Mesenchymal stem cell (in vitro differentiated cells and primary cell): ENCODE measurements at regions not wholly inside any gene's neighbourhood (a gene's known extent, or its start where the extent isn't known, plus 50 kb on each side); places are given as distances from the start of the nearest gene placed in this dataset.

Experiments
- DNase-seq: peaks from one replicate; pipeline ENCODE4 v3.0.0-alpha.2; 2013
- H2AFZ ChIP-seq: one replicate; pipeline ENCODE4 v1.6.1; 2013; ENCODE audit warnings: low read depth, mild to moderate bottlenecking, control low read depth, inconsistent platforms, low read length, moderate library complexity
- H2AK5ac ChIP-seq: 2 replicates; pipeline ENCODE4 v1.6.1; 2013; ENCODE audit warnings: low read length, moderate library complexity, mild to moderate bottlenecking, inconsistent platforms; ENCODE audit not compliant: severe bottlenecking
- H2BK120ac ChIP-seq: one replicate; pipeline ENCODE4 v1.6.1; 2013; ENCODE audit warnings: low read depth, mild to moderate bottlenecking, inconsistent platforms, low read length, moderate library complexity
- H2BK12ac ChIP-seq, 2 experiments: one replicate each; pipeline ENCODE4 v1.6.1; 2013; ENCODE audit warnings: inconsistent platforms in 2 of 2, low read length in 2 of 2, mild to moderate bottlenecking in 2 of 2, moderate library complexity in 2 of 2, control low read depth in 1 of 2
- H2BK15ac ChIP-seq: one replicate; pipeline ENCODE4 v1.6.1; 2013; ENCODE audit warnings: mild to moderate bottlenecking, low read depth, inconsistent platforms; ENCODE audit not compliant: poor library complexity, severe bottlenecking
- H2BK5ac ChIP-seq: 2 replicates; pipeline ENCODE4 v1.6.1; 2013; ENCODE audit warnings: low read depth, mild to moderate bottlenecking, low read length, control low read depth, inconsistent platforms; ENCODE audit not compliant: poor library complexity, severe bottlenecking
- H3K14ac ChIP-seq, 2 experiments: one replicate each; pipeline ENCODE4 v1.6.1; 2013; ENCODE audit warnings: inconsistent platforms in 2 of 2, low read length in 2 of 2, control low read depth in 1 of 2, mild to moderate bottlenecking in 1 of 2, moderate library complexity in 1 of 2
- H3K18ac ChIP-seq, 2 experiments: one replicate each; pipeline ENCODE4 v1.6.1; 2013; ENCODE audit warnings: inconsistent platforms in 2 of 2, low read length in 2 of 2, control low read depth in 1 of 2, low read depth in 1 of 2, mild to moderate bottlenecking in 1 of 2
- H3K23ac ChIP-seq, 2 experiments: one replicate each; pipeline ENCODE4 v1.6.1; 2013; ENCODE audit warnings: inconsistent platforms in 2 of 2, low read length in 2 of 2, mild to moderate bottlenecking in 2 of 2, moderate library complexity in 2 of 2, control low read depth in 1 of 2
- H3K27ac ChIP-seq: 2 replicates; pipeline ENCODE4 v1.5.1; 2013; ENCODE audit warnings: mild to moderate bottlenecking, moderate library complexity, low read length, control low read depth, inconsistent platforms; ENCODE audit not compliant: poor library complexity, severe bottlenecking
- H3K27me3 ChIP-seq, 2 experiments: 2 replicates each; pipeline versions ENCODE4 v1.6.1 to v1.7.0; 2013; ENCODE audit warnings: low read length in 2 of 2, mild to moderate bottlenecking in 2 of 2, moderate library complexity in 2 of 2, control low read depth in 1 of 2, inconsistent platforms in 1 of 2; ENCODE audit not compliant: control insufficient read depth in 1 of 2, insufficient read depth in 1 of 2
- H3K36me3 ChIP-seq, 2 experiments: 2 replicates each; pipeline versions ENCODE4 v1.6.1 to v1.7.0; 2013; ENCODE audit warnings: low read length in 2 of 2, control low read depth in 1 of 2, inconsistent platforms in 1 of 2, low read depth in 1 of 2, mild to moderate bottlenecking in 1 of 2; ENCODE audit not compliant: insufficient read depth in 2 of 2, control insufficient read depth in 1 of 2
- H3K4ac ChIP-seq, 2 experiments: one replicate each; pipeline ENCODE4 v1.6.1; 2013; ENCODE audit warnings: inconsistent platforms in 2 of 2, low read length in 2 of 2, mild to moderate bottlenecking in 2 of 2, moderate library complexity in 2 of 2, control low read depth in 1 of 2, low read depth in 1 of 2
- H3K4me1 ChIP-seq: 2 replicates; pipeline ENCODE4 v1.6.1; 2013; ENCODE audit warnings: low read depth, low read length, control low read depth; ENCODE audit not compliant: control insufficient read depth, insufficient read depth
- H3K4me2 ChIP-seq: 2 replicates; pipeline ENCODE4 v1.6.1; 2013; ENCODE audit warnings: low read length, mild to moderate bottlenecking, inconsistent platforms; ENCODE audit not compliant: poor library complexity, severe bottlenecking
- H3K4me3 ChIP-seq, 2 experiments: 2 replicates each; pipeline versions ENCODE4 v1.5.1 to v1.7.0; 2013; ENCODE audit warnings: low read length in 2 of 2, mild to moderate bottlenecking in 2 of 2, control low read depth in 1 of 2, low read depth in 1 of 2; ENCODE audit not compliant: insufficient read depth in 1 of 2
- H3K79me1 ChIP-seq: replicated peaks from 2 replicates; pipeline ENCODE4 v1.6.1; 2013; ENCODE audit warnings: mild to moderate bottlenecking, control low read depth, low read length, inconsistent platforms; ENCODE audit not compliant: poor library complexity, severe bottlenecking
- H3K9ac ChIP-seq: 2 replicates; pipeline ENCODE4 v1.7.0; 2013; ENCODE audit warnings: mild to moderate bottlenecking, low read length, moderate library complexity
- H3K9me3 ChIP-seq: 2 replicates; pipeline ENCODE4 v1.7.0; 2013; ENCODE audit warnings: mild to moderate bottlenecking, low read length; ENCODE audit not compliant: control insufficient read depth
- H4K8ac ChIP-seq: one replicate; pipeline ENCODE4 v1.6.1; 2013; ENCODE audit warnings: inconsistent platforms, mild to moderate bottlenecking, low read length, moderate library complexity
- H4K91ac ChIP-seq: one replicate; pipeline ENCODE4 v1.6.1; 2013; ENCODE audit warnings: mild to moderate bottlenecking, low read length, inconsistent platforms
- WGBS: methylation state at CpG from one replicate; pipeline ENCODE4 v1.1.7; 2013; ENCODE audit warnings: mixed read lengths; 5-methylcytosine and 5-hydroxymethylcytosine counted together

DNA sequence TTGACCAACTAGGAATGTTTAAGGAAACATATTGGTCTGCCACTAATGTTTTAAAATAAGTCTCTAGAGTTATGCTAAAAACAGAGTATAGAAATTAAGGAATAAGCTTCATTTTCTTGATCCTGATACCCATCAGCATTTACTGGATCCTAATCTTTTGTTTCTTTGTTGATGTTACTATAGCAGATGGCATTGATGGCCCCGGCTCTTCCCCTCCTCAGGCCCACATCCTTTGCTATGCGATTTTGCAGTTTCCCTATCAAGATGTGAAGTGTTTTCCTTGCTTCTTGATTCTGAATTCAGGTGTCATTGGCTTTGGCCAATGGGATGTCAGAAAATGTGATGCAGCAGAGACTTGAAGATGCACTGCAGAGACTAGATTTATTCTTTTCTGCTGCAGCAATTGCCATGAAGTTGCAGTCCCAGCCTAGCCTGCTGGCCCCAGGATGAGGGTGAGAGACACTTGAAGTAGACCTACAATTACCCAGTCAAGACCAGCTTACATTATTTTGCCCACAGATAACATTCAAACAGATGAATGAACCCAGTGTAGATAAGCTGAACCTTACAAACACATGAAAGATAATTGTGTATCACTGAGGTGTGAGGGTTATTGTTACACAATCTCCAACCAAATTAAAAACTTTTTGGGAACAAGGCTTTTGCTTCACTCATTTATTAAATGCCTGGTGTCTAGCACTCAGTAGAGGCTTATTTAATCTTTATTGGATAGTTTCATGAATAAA lies 115.2 kb upstream of the ITGA4 start:
- Histone ChIP-seq H2BK12ac (no peak overlapping the region), H4K91ac (no peak overlapping the region), H3K9me3 (no peaks in the 10 kb centered on the region), H3K36me3 (no peaks in the 10 kb centered on the region), H2BK15ac (no peak overlapping the region), H3K23ac (no peak overlapping the region), H2AK5ac (no peak overlapping the region), H3K27ac (no peak overlapping the region), H3K18ac (no peak overlapping the region), H3K9ac (no peak overlapping the region), H3K27me3 (no peaks in the 10 kb centered on the region), H4K8ac (no peak overlapping the region), H2BK120ac (no peak overlapping the region), H3K4ac (no peak overlapping the region), H2BK5ac (no peak overlapping the region), H3K4me3 (no peak overlapping the region), H2AFZ (no peak overlapping the region), H3K14ac (no peak overlapping the region), H3K79me1 (no peaks in the 10 kb centered on the region), H3K4me2 (no peak overlapping the region), H3K4me1 (no peaks in the 10 kb centered on the region)
- 96% methylated on average over 2 of the region's 2 CpGs for WGBS
- no peak for DNase-seq

DNA sequence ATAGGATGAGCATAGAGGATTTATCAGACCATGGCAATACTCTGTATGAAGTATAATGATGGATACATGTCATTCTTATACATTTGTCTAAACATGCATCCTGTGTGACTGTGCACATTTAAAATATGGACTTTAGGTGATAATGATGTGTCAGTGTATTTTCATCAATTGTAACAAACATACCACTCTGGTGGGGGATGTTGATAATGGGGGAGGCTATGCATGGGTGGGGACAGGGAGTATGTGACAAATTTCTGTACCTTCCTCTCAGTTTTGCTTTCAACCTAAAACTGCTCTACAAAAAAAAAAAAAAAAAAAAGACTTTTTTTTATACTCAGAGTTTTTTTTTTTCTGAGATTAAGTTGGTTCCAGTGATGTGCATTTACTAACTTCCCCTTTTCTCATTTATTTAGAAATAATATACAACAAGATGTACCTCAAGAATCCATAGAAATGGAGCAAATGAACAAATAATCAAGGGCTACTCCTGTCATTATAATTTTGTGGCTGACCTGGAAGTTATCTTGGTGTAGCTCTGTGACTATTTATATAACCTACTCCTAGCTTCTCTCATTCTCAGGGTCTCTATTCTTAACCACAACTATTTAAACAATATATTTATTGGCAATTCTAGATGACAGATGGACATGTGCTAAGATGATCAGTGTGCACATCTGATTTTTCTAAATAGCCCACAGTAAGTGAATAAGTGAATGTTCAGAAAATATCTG lies 108.9 kb upstream of the ITGA4 start:
- H2BK15ac ChIP-seq = no peak overlapping the region
- no peak overlapping the region for H4K8ac ChIP-seq
- H2BK12ac ChIP-seq = no peak overlapping the region
- H3K27me3 ChIP-seq = no peaks in the 10 kb centered on the region
- H3K27ac ChIP-seq = no peak overlapping the region
- no peaks in the 10 kb centered on the region for H3K9me3 ChIP-seq
- no peaks in the 10 kb centered on the region for H3K36me3 ChIP-seq
- H3K23ac ChIP-seq = no peak overlapping the region
- no peaks in the 10 kb centered on the region for H3K79me1 ChIP-seq
- no peak for DNase-seq
- no peak overlapping the region for H3K4ac ChIP-seq
- no peak overlapping the region for H3K4me2 ChIP-seq
- no peak overlapping the region for H4K91ac ChIP-seq
- no peak overlapping the region for H2BK5ac ChIP-seq
- H3K4me3 ChIP-seq = no peak overlapping the region
- no peaks in the 10 kb centered on the region for H3K4me1 ChIP-seq
- no peak overlapping the region for H3K14ac ChIP-seq
- H2AFZ ChIP-seq = no peak overlapping the region
- no peak overlapping the region for H3K9ac ChIP-seq
- H3K18ac ChIP-seq = no peak overlapping the region
- H2BK120ac ChIP-seq = no peak overlapping the region
- no peak overlapping the region for H2AK5ac ChIP-seq

DNA sequence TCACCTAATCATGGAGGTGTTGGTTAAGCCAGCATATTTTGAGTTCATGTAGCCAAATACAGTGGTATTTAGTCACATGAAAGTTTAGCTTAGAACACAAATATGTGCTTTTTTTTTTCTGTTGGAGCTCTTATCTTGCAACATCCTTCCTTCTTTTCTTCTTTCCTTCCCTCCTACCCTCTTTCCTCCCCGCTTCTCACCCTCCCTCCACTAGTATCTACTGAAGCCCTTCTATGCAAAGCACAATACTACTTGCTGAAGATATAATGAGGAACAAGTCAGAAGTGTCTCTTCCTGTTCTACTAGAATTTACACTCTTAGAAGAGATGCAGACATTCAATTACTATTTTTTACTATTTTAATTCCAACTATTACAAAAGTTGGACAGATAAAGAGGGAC lies 105.0 kb upstream of the ITGA4 start:
- Histone ChIP-seq H3K14ac (no peak overlapping the region), H2BK120ac (no peak overlapping the region), H4K8ac (no peak overlapping the region), H4K91ac (no peak overlapping the region), H3K36me3 (no peaks in the 10 kb centered on the region), H3K4me1 (no peaks in the 10 kb centered on the region), H3K27me3 (no peaks in the 10 kb centered on the region), H3K79me1 (no peaks in the 10 kb centered on the region), H2BK15ac (no peak overlapping the region), H3K4ac (no peak overlapping the region), H3K9me3 (no peaks in the 10 kb centered on the region), H2AK5ac (no peak overlapping the region), H3K23ac (no peak overlapping the region), H3K4me2 (no peak overlapping the region), H2AFZ (no peak overlapping the region), H3K27ac (no peak overlapping the region), H3K18ac (no peak overlapping the region), H2BK5ac (no peak overlapping the region), H3K4me3 (no peak overlapping the region), H2BK12ac (no peak overlapping the region), H3K9ac (no peak overlapping the region)
- no peak for DNase-seq
- 100% methylated on average over 1 of the region's 1 CpG for WGBS

DNA sequence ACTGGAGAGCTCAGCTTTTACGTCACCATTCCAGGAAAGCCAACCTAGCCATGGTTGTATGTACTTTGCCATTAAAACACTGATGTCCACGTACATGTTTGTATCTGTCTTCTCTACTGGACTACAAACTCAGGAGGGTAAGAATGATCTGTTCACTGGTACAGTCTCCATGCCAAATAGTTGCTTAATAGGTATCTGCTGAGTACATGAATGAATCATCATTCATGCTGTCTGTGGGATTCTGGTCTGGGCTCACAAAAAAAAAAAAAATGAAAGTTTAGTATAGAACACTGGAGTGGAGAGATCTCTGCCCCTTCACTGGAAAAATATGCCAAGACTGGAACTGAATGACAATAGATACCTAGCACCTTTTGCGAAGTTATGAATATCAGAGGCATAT lies 102.6 kb upstream of the ITGA4 start:
- H2AK5ac ChIP-seq = no peak overlapping the region
- no peak overlapping the region for H2BK15ac ChIP-seq
- H3K27ac ChIP-seq = no peak overlapping the region
- H3K9ac ChIP-seq = no peak overlapping the region
- 100% methylated on average over 2 of the region's 3 CpGs for WGBS
- H2AFZ ChIP-seq = no peak overlapping the region
- peak; percentile 55 for DNase-seq
- H2BK5ac ChIP-seq = no peak overlapping the region
- no peak overlapping the region for H2BK120ac ChIP-seq
- H3K9me3 ChIP-seq = no peaks in the 10 kb centered on the region
- no peak overlapping the region for H4K91ac ChIP-seq
- no peaks in the 10 kb centered on the region for H3K27me3 ChIP-seq
- H3K79me1 ChIP-seq = no peaks in the 10 kb centered on the region
- no peak overlapping the region for H3K4ac ChIP-seq
- no peak overlapping the region for H3K4me2 ChIP-seq
- H4K8ac ChIP-seq = no peak overlapping the region
- H3K14ac ChIP-seq = no peak overlapping the region
- no peak overlapping the region for H2BK12ac ChIP-seq
- no peak overlapping the region for H3K23ac ChIP-seq
- H3K4me1 ChIP-seq = no peaks in the 10 kb centered on the region
- no peak overlapping the region for H3K18ac ChIP-seq
- no peaks in the 10 kb centered on the region for H3K36me3 ChIP-seq
- no peak overlapping the region for H3K4me3 ChIP-seq
